HG03139 (cell line): ENCODE measurements at regions not wholly inside any gene's neighbourhood (a gene's known extent, or its start where the extent isn't known, plus 50 kb on each side); places are given as distances from the start of the nearest gene placed in this dataset.

ENCODE experiments used
- ATAC-seq: cut with Tn5 transposase; IDR thresholded peaks from one replicate; pipeline ENCODE4 v1.9.1; 2021; ENCODE audit not compliant: unreplicated experiment

- ATAC-seq: no peak
Observed at GRCh38 chr1:59045636-59046035, 251.3 kb upstream of the FGGY start.

GRCh38 chr1:59046134-59046533, 250.8 kb upstream of the FGGY start:
- ATAC-seq: no peak

- ATAC-seq: peak; percentile 90
Observed at GRCh38 chr1:59046730-59047157, 250.2 kb upstream of the FGGY start.

- no peak for ATAC-seq
Observed at GRCh38 chr1:59051007-59051406, 245.9 kb upstream of the FGGY start.

- ATAC-seq: no peak
Observed at GRCh38 chr1:59052166-59052590, 244.7 kb upstream of the FGGY start.

- ATAC-seq: no peak
Observed at GRCh38 chr1:59054172-59054571, 242.7 kb upstream of the FGGY start.

- no peak for ATAC-seq
Observed at GRCh38 chr1:59055908-59056719, 240.8 kb upstream of the FGGY start.

- no peak for ATAC-seq
Observed at GRCh38 chr1:59057211-59057694, 239.6 kb upstream of the FGGY start.

- ATAC-seq: no peak
Observed at GRCh38 chr1:59057796-59058195, 239.1 kb upstream of the FGGY start.

- no peak for ATAC-seq
Observed at GRCh38 chr1:59058665-59059439, 238.0 kb upstream of the FGGY start.

GRCh38 chr1:59061876-59062275, 235.0 kb upstream of the FGGY start:
- ATAC-seq: no peak

GRCh38 chr1:59062743-59063142, 234.2 kb upstream of the FGGY start:
- ATAC-seq: no peak

- ATAC-seq: no peak
Observed at GRCh38 chr1:59063501-59063900, 233.4 kb upstream of the FGGY start.

GRCh38 chr1:59064592-59064991, 232.3 kb upstream of the FGGY start:
- no peak for ATAC-seq

GRCh38 chr1:59066236-59066635, 230.7 kb upstream of the FGGY start:
- no peak for ATAC-seq

GRCh38 chr1:59070610-59071009, 226.3 kb upstream of the FGGY start:
- ATAC-seq: no peak

GRCh38 chr1:59071289-59071688, 225.6 kb upstream of the FGGY start:
- no peak for ATAC-seq

- no peak for ATAC-seq
Observed at GRCh38 chr1:59071876-59072582, 224.9 kb upstream of the FGGY start.

- ATAC-seq: no peak
Observed at GRCh38 chr1:59072583-59072947, 224.3 kb upstream of the FGGY start.

- ATAC-seq: no peak
Observed at GRCh38 chr1:59074598-59074997, 222.3 kb upstream of the FGGY start.

GRCh38 chr1:59075021-59075420, 221.9 kb upstream of the FGGY start:
- ATAC-seq: no peak

GRCh38 chr1:59076612-59077011, 220.3 kb upstream of the FGGY start:
- ATAC-seq: no peak
